ENCODE measurements at regions not wholly inside any gene's neighbourhood (a gene's known extent, or its start where the extent isn't known, plus 50 kb on each side); places are given as distances from the start of the nearest gene placed in this dataset.

DNA sequence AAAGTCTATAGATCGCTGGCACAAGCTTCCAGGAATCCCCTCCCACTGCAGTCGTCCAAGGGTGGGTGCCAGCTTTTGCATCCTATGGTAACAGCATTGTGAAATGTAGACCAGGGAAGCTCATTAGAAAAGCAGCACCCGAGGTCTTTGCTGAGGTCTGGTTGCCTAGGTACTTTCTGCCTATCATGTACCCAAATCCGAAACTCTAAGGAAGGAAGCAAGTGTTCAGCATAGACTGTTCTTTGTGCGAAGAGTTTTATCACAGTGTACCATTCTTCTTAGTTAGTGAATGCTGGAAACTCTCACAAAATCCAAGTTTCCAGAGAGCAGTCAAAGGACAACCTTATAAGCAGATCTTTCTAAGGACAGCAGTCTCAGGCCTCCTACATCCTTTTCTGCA is 1532.7 kb upstream of the TMEM132C start:
- TF ChIP-seq, protein P1, sequence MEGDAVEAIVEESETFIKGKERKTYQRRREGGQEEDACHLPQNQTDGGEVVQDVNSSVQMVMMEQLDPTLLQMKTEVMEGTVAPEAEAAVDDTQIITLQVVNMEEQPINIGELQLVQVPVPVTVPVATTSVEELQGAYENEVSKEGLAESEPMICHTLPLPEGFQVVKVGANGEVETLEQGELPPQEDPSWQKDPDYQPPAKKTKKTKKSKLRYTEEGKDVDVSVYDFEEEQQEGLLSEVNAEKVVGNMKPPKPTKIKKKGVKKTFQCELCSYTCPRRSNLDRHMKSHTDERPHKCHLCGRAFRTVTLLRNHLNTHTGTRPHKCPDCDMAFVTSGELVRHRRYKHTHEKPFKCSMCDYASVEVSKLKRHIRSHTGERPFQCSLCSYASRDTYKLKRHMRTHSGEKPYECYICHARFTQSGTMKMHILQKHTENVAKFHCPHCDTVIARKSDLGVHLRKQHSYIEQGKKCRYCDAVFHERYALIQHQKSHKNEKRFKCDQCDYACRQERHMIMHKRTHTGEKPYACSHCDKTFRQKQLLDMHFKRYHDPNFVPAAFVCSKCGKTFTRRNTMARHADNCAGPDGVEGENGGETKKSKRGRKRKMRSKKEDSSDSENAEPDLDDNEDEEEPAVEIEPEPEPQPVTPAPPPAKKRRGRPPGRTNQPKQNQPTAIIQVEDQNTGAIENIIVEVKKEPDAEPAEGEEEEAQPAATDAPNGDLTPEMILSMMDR (conservative IDR thresholded peaks at IDR 0.05), result no peak
- no peak for TF ChIP-seq EZH2 (IDR thresholded peaks at IDR 0.05; ENCODE audit: low read depth)
